ENCODE measurements at regions not wholly inside any gene's neighbourhood (a gene's known extent, or its start where the extent isn't known, plus 50 kb on each side); places are given as distances from the start of the nearest gene placed in this dataset.

- H4K20me1 ChIP-seq (ENCODE audit: control insufficient read depth, insufficient read depth, low read depth, low read length): no peaks in the 10 kb centered on the region
- TF ChIP-seq CTCF (IDR thresholded peaks at IDR 0.05; ENCODE audit: low read depth, low read length, poor library complexity, severe bottlenecking) (no peak), EZH2phosphoT487 (IDR thresholded peaks at IDR 0.05; ENCODE audit: borderline replicate concordance, low read length) (no peak)
- H3K9me2 ChIP-seq (replicated peaks; ENCODE audit: control insufficient read depth, low read length): no peaks in the 10 kb centered on the region
- H3K4me1 ChIP-seq (ENCODE audit: control insufficient read depth, low read length): no peaks in the 10 kb centered on the region
- H3K9me3 ChIP-seq (ENCODE audit: control insufficient read depth, insufficient read depth, low read length): no peaks in the 10 kb centered on the region
- H3K36me3 ChIP-seq (ENCODE audit: control insufficient read depth, low read length): no peaks in the 10 kb centered on the region
- no peaks in the 10 kb centered on the region for H3F3A ChIP-seq (ENCODE audit: control insufficient read depth, insufficient read depth)
- H3K79me2 ChIP-seq (ENCODE audit: control insufficient read depth, low read length): no peaks in the 10 kb centered on the region
- no peak overlapping the region for H3K4me3 ChIP-seq (ENCODE audit: low read length)
- no peaks in the 10 kb centered on the region for H3K27me3 ChIP-seq (ENCODE audit: control insufficient read depth, low read length)
- H3K27ac ChIP-seq (ENCODE audit: low read depth, low read length): no peak overlapping the region
- no peak overlapping the region for H3K4me2 ChIP-seq (ENCODE audit: low read length)
Observed at GRCh38 chr7:52764492-52765169, 270.8 kb upstream of the POM121L12 start.

- TF ChIP-seq EZH2phosphoT487 (IDR thresholded peaks at IDR 0.05; ENCODE audit: borderline replicate concordance, low read length) (no peak), CTCF (IDR thresholded peaks at IDR 0.05; ENCODE audit: low read depth, low read length, poor library complexity, severe bottlenecking) (no peak)
- Histone ChIP-seq H3K27me3 (ENCODE audit: control insufficient read depth, low read length) (no peaks in the 10 kb centered on the region), H3K4me1 (ENCODE audit: control insufficient read depth, low read length) (peaks cover 4% of the 10 kb centered on the region; the same call in 1 of the 2 replicates), H3K36me3 (ENCODE audit: control insufficient read depth, low read length) (no peaks in the 10 kb centered on the region), H3K4me3 (ENCODE audit: low read length) (no peak overlapping the region), H3F3A (ENCODE audit: control insufficient read depth, insufficient read depth) (no peaks in the 10 kb centered on the region), H3K9me2 (replicated peaks; ENCODE audit: control insufficient read depth, low read length) (no peaks in the 10 kb centered on the region), H3K4me2 (ENCODE audit: low read length) (no peak overlapping the region), H4K20me1 (ENCODE audit: control insufficient read depth, insufficient read depth, low read depth, low read length) (no peaks in the 10 kb centered on the region), H3K79me2 (ENCODE audit: control insufficient read depth, low read length) (no peaks in the 10 kb centered on the region), H3K9me3 (ENCODE audit: control insufficient read depth, insufficient read depth, low read length) (no peaks in the 10 kb centered on the region), H3K27ac (ENCODE audit: low read depth, low read length) (no peak overlapping the region)
Observed at GRCh38 chr7:52758356-52758755, 277.1 kb upstream of the POM121L12 start.

DNA sequence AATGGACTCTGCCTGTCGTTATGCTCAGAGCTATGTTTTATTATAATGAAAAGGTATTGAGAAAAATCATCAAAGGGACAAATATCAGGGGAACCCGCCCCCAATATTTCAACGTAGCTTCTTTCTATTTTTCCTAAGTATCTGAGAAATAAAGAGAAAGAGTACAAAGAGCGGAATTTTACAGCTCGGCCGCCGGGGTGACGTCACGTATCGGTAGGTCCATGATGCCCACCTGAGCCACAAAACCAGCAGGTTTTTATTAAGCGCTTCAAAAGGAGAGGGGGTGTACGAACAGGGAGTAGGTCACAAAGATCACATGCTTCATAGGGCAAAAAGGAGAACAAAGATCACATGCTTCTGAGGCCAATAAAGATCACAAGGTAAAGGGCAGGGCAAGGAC lies 281.6 kb upstream of the POM121L12 start:
- H3K4me3 ChIP-seq (ENCODE audit: low read length): no peak overlapping the region
- no peak for TF ChIP-seq EZH2phosphoT487 (IDR thresholded peaks at IDR 0.05; ENCODE audit: borderline replicate concordance, low read length)
- no peak for TF ChIP-seq CTCF (IDR thresholded peaks at IDR 0.05; ENCODE audit: low read depth, low read length, poor library complexity, severe bottlenecking)
- peaks cover under 1% of the 10 kb centered on the region; the same call in 1 of the 2 replicates for H3K9me3 ChIP-seq (ENCODE audit: control insufficient read depth, insufficient read depth, low read length)
- no peaks in the 10 kb centered on the region for H3K79me2 ChIP-seq (ENCODE audit: control insufficient read depth, low read length)
- no peaks in the 10 kb centered on the region for H3F3A ChIP-seq (ENCODE audit: control insufficient read depth, insufficient read depth)
- no peaks in the 10 kb centered on the region for H3K9me2 ChIP-seq (replicated peaks; ENCODE audit: control insufficient read depth, low read length)
- H3K27ac ChIP-seq (ENCODE audit: low read depth, low read length): no peak overlapping the region
- H3K4me1 ChIP-seq (ENCODE audit: control insufficient read depth, low read length): peaks cover 4% of the 10 kb centered on the region; the same call in 1 of the 2 replicates
- no peak overlapping the region for H3K4me2 ChIP-seq (ENCODE audit: low read length)
- no peaks in the 10 kb centered on the region for H4K20me1 ChIP-seq (ENCODE audit: control insufficient read depth, insufficient read depth, low read depth, low read length)
- no peaks in the 10 kb centered on the region for H3K27me3 ChIP-seq (ENCODE audit: control insufficient read depth, low read length)
- no peaks in the 10 kb centered on the region for H3K36me3 ChIP-seq (ENCODE audit: control insufficient read depth, low read length)

All from DOHH2 (cell line).